GM19099 (cell line): ENCODE measurements at regions not wholly inside any gene's neighbourhood (a gene's known extent, or its start where the extent isn't known, plus 50 kb on each side); places are given as distances from the start of the nearest gene placed in this dataset.

Experiments used
- POLR2A ChIP-seq: IDR thresholded peaks from 3 replicates; pipeline ENCODE4 v1.6.1; 2011; ENCODE audit warnings: low read depth; ENCODE audit not compliant: insufficient read length; ENCODE audit errors: extremely low read depth

- TF ChIP-seq POLR2A = no peak
Observed at GRCh38 chr10:123262456-123262855, 108.3 kb downstream of the BUB3 start.

DNA sequence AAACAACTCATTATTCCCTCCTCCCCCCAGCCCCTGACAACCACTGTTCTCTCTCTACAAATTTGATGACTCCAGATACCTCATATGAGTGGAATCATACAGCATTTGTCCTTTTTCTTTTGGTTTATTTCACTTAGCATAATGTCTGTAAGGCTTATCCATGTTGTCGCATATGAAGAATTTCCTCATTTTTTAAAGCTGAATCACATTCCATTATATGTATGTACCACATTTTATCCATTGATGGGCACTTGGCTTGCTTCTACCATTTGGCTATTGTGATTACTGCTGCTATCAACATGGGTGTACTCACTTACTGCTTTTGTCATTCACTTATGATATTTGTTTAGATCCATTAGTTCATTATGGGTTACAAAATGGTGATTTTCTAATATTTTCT is 112.8 kb downstream of the BUB3 start:
- TF ChIP-seq POLR2A = no peak

DNA sequence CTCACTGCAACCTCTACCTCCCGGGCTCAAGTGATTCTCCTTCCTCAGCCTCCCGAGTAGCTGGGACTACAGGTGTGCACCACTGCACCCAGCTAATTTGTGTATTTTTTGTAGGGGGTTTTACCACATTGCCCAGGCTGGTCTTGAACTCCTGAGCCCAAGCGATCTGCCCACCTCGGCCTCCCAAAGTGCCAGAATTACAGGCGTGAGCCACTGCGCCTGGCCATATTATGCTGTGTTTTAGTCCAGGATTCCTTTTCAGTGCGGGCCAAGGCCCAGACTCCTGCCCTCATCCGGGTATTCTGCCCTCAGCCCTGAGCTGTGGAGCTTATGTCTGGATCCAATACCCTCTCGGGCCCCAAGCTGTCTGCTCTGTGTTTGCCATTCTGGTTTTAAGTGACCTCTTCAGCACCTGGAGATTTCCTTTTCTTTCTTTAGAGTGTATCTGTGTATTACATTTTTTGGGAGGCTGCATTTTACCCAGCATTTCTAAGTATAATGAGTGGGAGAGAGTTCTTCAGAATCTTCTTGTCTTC is 114.9 kb downstream of the BUB3 start:
- TF ChIP-seq POLR2A = no peak

DNA sequence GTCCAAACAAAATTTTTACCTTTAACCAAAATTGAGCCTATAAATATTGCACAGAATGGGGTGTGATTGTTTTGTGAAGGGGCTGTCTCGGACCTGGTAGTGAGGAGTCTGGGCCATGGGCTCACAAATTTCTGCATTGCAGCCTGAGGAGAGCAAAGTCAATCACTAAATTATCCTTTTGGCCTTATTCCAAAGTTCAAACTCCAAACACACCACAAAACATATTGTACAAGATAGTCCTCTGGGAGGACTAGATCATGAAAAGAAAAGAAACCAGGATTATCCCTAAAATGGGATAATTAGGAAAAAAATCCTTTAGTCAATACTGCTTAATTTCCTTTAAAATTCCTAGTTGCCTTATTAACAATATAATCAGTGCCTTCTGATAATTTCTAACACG is 115.5 kb downstream of the BUB3 start:
- TF ChIP-seq POLR2A = no peak

DNA sequence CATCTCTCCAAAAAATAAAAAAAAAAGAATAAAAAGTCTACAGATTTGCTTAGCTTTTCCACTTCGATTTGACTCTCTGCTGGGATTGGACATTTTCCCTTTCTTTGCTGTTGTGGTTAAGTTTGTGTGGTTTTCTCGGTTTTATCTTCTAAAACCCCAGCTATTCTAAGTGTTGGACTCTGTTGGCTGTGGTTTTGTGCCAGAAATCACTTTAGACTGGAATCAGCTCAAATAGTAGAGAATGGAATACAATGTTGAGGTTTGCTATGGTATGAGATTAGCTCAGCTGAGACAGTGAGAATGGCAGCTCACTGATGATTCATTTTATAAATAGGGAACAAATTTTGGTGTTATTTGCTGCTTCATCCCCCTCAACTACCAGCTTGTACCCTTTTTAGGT is 116.0 kb downstream of the BUB3 start:
- TF ChIP-seq POLR2A = no peak

DNA sequence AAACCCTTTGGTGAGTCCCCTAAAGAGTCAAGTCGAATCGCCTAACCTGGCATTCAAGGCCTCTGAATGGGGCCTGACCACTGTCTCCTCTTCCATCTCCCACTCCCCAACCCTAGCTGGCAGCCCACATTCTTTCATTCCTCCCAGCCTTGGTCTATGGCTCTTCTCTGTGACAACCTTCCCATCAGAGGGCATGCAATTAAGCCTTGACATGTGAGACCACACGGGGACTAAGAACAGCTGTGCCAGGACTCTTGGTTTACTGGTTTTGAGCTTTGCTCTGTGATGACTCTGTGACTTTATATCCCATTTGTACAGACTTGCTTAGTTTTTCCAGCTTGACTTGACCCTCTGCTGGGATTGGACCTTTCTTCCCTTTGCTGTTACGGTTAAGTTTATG is 116.6 kb downstream of the BUB3 start:
- TF ChIP-seq POLR2A = no peak

DNA sequence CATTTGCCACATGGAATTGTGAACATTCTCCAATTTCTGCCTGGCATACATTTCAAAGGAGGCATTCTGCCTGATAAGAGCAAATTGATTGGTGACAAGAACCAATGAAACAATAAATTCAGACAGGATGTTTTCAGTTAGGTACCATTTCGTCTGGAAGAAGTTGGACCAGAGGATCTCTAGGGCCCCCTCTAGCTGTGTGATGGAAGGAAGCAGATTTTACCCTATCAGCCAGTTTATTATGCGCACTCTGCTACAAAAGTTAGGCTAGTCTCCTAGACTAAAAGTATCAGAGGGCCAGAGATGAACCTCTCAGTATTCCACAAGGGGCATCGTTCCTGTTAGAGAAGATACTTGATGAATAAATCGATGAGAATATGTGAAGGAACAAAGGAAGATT is 118.0 kb downstream of the BUB3 start:
- TF ChIP-seq POLR2A = no peak

- no peak for TF ChIP-seq POLR2A
Observed at GRCh38 chr10:123274306-123275135, 120.3 kb downstream of the BUB3 start.

DNA sequence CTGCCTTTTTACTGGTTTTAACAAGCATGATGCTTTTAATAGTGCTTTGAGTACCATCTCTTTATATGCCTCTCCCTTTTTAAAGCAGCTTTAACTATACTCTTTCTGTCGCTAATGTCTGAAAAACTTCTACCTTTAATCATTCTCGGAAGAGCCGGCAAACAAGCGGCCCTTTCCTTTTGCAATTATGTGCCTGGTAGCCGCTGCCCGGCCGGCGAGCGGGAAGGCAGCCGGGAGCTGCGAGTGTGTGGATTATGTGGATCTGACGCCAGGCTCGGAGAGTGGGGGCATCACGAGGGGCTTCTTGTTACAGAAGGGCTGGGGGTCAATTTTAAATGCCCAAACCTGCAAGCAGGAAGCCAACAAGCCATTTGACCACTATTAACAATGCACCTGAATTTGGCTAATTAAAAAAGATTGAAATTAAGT is 120.9 kb downstream of the BUB3 start:
- TF ChIP-seq POLR2A = no peak

DNA sequence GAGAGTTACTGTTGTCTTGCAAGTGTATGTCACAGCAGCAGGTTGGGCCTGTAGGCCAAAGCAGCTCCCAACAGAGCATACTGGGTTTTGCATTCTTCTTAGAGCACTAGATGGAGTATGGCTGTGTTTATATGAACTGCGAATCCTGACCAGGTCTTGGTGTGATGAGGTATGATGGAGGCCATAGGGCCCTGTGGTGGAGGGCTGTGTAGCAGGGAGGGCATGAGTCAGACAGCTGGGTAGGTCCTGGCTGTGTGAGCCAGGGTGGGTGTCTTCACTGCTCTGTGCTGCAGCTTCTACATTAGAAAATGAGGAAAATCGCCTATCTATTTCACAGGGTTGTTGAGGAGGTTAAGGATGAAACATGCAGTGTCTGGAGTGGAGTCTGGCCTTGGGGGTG is 124.2 kb downstream of the BUB3 start:
- no peak for TF ChIP-seq POLR2A

GRCh38 chr10:123284022-123284421 is 129.8 kb downstream of the BUB3 start:
- no peak for TF ChIP-seq POLR2A

DNA sequence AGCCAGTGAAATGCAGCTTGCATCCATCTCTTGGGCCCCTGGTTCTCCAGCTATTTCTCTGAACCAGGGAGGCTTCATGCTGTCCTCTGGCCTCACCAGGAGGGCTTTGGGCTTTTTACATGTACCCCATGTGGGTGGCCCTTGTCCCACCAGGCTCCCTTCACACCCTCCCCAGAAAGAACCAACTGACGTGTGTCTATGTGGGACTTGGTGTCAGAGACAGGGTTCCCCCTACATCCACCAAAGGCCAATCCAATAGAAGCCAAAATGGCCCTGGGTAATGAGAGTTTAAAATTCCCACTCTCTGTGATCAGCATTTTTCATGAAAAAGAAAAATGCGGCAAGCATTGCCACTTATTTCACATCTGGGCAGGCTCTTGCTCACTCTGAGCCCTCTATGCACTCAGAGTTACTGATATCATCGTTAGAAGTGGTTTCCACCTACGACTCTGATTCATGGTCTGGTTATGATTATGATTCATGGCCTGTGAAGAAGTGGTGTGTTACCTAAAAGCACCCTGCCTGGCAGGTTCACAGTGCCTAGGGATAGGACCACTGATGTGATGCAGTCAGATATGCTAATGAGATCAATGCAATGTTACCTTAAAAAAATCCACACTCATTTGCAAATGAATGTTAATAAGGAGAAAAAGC is 133.5 kb downstream of the BUB3 start:
- TF ChIP-seq POLR2A = no peak

- no peak for TF ChIP-seq POLR2A
Observed at GRCh38 chr10:123289432-123289831, 135.2 kb downstream of the BUB3 start.

DNA sequence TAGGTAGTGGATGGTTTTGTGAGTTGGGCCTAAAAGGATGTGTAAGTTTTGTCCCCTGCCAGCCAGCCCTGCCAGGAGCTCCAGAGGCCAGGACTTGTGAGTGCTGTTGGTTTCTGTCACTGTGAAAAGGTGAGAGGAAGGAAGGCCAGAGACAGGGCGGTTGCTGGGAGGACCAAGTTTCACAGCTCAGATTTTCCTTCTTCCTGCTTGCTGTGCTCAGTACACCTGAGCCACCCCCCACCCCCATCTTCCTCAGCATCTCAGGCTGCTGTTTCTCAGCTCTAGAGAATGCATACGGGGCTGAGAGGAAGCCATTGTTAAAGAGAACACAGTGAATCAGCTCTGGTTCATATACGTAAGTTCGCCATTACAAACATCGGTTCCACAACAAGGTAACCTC is 139.9 kb downstream of the BUB3 start:
- no peak for TF ChIP-seq POLR2A

GRCh38 chr10:123294886-123295285 is 140.7 kb downstream of the BUB3 start:
- no peak for TF ChIP-seq POLR2A

- no peak for TF ChIP-seq POLR2A
Observed at GRCh38 chr10:123295644-123296043, 141.4 kb downstream of the BUB3 start.
